HUES6 (cell line): ENCODE measurements at regions not wholly inside any gene's neighbourhood (a gene's known extent, or its start where the extent isn't known, plus 50 kb on each side); places are given as distances from the start of the nearest gene placed in this dataset.
"Not testable (repeated sequence)": the region's sequence is repeated elsewhere in the genome, so short reads cannot be mapped to it uniquely, and the experiment has no call there.

ENCODE experiments used
- H3K27ac ChIP-seq: 2 replicates; pipeline ENCODE4 v1.7.0; 2013; ENCODE audit warnings: low read depth, mild to moderate bottlenecking, low read length, inconsistent platforms
- H3K27me3 ChIP-seq: 2 replicates; pipeline ENCODE4 v1.6.1; 2013; ENCODE audit warnings: low read length; ENCODE audit not compliant: control insufficient read depth, insufficient read depth
- H3K36me3 ChIP-seq: 2 replicates; pipeline ENCODE4 v1.6.1; 2013; ENCODE audit warnings: low read length; ENCODE audit not compliant: control insufficient read depth, insufficient read depth
- H3K4me1 ChIP-seq: 2 replicates; pipeline ENCODE4 v1.6.1; 2013; ENCODE audit warnings: low read length; ENCODE audit not compliant: control insufficient read depth, insufficient read depth
- H3K4me3 ChIP-seq: 2 replicates; pipeline ENCODE4 v1.5.1; 2013; ENCODE audit warnings: low read depth, low read length
- H3K9ac ChIP-seq: one replicate; pipeline ENCODE4 v1.6.1; 2013; ENCODE audit warnings: mild to moderate bottlenecking, low read length
- H3K9me3 ChIP-seq: 2 replicates; pipeline ENCODE4 v1.6.1; 2013; ENCODE audit warnings: low read depth, low read length; ENCODE audit not compliant: control insufficient read depth, insufficient read depth

DNA sequence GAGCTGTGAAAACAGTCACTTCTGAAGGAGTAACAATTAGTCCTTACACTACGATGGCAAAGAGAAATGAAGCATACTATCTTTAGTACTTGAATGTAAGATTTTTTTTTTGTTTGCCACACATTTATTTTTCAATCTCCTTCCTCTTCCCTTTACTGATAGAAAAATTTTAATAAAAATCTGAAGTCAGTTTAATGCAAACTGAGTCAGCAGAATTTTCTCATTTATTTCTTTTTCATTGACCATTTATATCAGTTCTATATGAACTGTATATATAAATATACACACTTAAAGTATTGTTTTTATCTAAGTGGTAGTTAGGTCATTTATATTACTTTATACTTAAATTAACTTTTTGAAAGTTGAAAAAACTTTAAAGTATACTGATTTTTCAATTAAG lies 1009.1 kb upstream of the SPRY2 start:
- H3K9me3 ChIP-seq, result no peaks in the 10 kb centered on the region
- H3K9ac ChIP-seq, result no peak overlapping the region
- H3K27ac ChIP-seq, result no peak overlapping the region
- H3K4me1 ChIP-seq, result no peaks in the 10 kb centered on the region
- H3K4me3 ChIP-seq, result no peak overlapping the region
- no peaks in the 10 kb centered on the region for H3K36me3 ChIP-seq
- H3K27me3 ChIP-seq, result no peaks in the 10 kb centered on the region

DNA sequence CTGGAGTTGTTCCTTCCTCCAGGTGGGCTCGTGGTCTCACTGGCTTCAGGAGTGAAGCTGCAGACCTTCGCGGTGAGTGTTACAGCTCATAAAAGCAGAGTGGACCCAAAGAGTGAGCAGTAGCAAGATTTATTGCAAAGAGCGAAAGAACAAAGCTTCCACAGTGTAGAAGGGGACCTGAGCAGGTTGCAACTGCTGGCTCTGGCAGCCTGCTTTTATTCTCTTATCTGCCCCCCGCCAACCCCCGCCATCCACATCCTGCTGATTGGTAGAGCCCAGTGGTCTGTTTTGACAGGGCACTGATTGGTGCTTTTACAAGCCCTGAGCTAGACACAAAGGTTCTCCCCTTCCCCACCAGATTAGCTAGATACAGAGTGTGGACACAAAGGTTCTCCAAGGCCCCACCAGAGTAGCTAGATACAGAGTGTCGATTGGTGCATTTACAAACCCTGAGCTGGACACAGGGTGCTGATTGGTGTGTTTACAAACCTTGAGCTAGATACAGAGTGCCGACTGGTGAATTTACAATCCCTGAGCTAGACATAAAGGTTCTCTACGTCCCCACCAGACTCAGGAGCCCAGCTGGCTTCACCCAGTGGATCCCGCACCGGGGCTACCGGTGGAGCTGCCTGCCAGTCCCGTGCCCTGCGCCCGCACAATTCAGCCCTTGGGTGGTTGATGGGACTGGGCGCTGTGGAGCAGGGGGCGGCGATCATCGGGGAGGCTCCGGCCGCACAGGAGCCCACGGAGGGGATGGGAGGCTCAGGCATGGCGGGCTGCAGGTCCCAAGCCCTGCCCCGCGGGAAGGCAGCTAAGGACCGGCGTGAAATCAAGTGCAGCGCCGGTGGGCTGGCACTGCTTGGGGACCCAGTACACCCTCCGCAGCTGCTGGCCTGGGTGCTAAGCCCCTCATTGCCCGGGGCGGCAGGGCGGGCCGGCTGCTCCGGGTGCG lies 999.5 kb upstream of the SPRY2 start:
- not testable (repeated sequence) for H3K36me3 ChIP-seq, H3K4me1 ChIP-seq, H3K4me3 ChIP-seq, H3K27me3 ChIP-seq, H3K27ac ChIP-seq, H3K9ac ChIP-seq, H3K9me3 ChIP-seq

GRCh38 chr13:81339666-81340065 lies 998.7 kb upstream of the SPRY2 start:
- not testable (repeated sequence) for H3K27me3 ChIP-seq, H3K4me3 ChIP-seq, H3K4me1 ChIP-seq, H3K9me3 ChIP-seq, H3K36me3 ChIP-seq, H3K27ac ChIP-seq, H3K9ac ChIP-seq

DNA sequence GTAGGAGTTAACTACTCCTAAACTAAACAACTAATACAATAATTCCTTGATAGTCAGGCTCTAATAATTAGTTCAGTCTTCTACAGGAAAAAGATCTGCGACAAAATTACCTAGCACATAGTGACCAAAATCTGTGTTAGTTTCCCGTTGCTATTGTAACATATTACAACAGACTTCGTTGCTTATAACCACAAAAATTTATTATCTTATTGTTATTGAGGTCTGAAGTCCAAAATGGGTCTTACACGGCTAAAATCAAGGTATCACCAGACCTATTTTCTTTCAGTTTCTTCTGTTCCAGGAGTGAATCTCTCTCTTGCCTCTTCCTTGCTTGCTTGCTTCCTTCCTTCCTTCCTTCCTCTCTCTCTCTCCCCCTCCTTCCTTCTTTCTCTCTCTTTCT lies 993.6 kb upstream of the SPRY2 start:
- no peak overlapping the region for H3K27ac ChIP-seq
- no peaks in the 10 kb centered on the region for H3K27me3 ChIP-seq
- no peak overlapping the region for H3K4me3 ChIP-seq
- H3K9me3 ChIP-seq, result peaks cover 14% of the 10 kb centered on the region
- H3K4me1 ChIP-seq, result no peaks in the 10 kb centered on the region
- H3K9ac ChIP-seq, result no peak overlapping the region
- H3K36me3 ChIP-seq, result no peaks in the 10 kb centered on the region

DNA sequence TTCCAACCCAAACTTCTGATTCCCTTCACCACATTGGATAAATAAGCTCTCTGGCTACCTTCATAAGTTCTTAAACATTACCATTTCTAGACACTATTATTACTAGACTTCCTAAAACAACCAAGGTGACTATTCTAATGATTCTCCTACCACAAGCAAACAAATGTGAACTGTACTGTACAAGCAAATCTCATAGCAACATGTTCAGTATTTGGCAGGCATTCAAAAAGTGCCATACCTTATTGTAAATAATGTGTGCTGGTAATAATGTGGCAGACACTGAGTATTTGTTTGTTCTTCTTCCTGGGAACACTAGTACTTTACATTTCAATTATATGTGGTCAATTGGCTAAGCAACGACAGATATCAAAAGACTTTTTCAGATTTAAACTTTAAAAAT lies 986.0 kb upstream of the SPRY2 start:
- Histone ChIP-seq H3K36me3 (no peaks in the 10 kb centered on the region), H3K4me3 (no peak overlapping the region), H3K9ac (no peak overlapping the region), H3K9me3 (peaks cover 10% of the 10 kb centered on the region), H3K4me1 (no peaks in the 10 kb centered on the region), H3K27ac (no peak overlapping the region), H3K27me3 (no peaks in the 10 kb centered on the region)

GRCh38 chr13:81320516-81320915 lies 979.6 kb upstream of the SPRY2 start:
- Histone ChIP-seq H3K9ac (no peak overlapping the region), H3K36me3 (no peaks in the 10 kb centered on the region), H3K27me3 (no peaks in the 10 kb centered on the region), H3K9me3 (no peaks in the 10 kb centered on the region), H3K4me3 (no peak overlapping the region), H3K27ac (no peak overlapping the region), H3K4me1 (no peaks in the 10 kb centered on the region)

DNA sequence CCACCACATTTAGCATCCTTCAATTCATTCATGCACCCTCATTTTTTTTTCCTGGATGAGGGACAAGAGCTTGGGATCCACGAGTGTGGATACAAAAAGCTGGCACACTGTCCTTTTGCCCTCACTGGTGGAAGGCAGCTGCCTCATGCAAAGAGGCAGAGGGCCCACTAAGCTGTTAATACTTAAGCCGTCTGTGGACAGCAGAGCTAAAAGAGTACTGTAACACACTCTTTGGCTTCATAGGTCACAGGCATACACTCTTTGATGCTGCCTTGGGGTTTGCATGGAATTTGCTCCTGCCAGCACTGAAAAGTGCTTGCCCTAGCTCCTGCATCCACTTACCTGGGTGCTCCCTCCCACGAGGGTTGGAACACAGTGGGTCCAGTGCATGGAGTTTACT lies 978.4 kb upstream of the SPRY2 start:
- Histone ChIP-seq H3K27ac (no peak overlapping the region), H3K4me1 (no peaks in the 10 kb centered on the region), H3K27me3 (no peaks in the 10 kb centered on the region), H3K9me3 (no peaks in the 10 kb centered on the region), H3K4me3 (no peak overlapping the region), H3K9ac (no peak overlapping the region), H3K36me3 (no peaks in the 10 kb centered on the region)

- H3K4me1 ChIP-seq, result no peaks in the 10 kb centered on the region
- H3K4me3 ChIP-seq, result no peak overlapping the region
- H3K9me3 ChIP-seq, result no peaks in the 10 kb centered on the region
- H3K9ac ChIP-seq, result no peak overlapping the region
- no peaks in the 10 kb centered on the region for H3K27me3 ChIP-seq
- H3K27ac ChIP-seq, result no peak overlapping the region
- no peaks in the 10 kb centered on the region for H3K36me3 ChIP-seq
Observed at GRCh38 chr13:81318231-81319019, 977.5 kb upstream of the SPRY2 start.

GRCh38 chr13:81314461-81314860 lies 973.5 kb upstream of the SPRY2 start:
- Histone ChIP-seq H3K36me3 (no peaks in the 10 kb centered on the region), H3K27me3 (no peaks in the 10 kb centered on the region), H3K27ac (no peak overlapping the region), H3K4me1 (no peaks in the 10 kb centered on the region), H3K4me3 (no peak overlapping the region), H3K9me3 (peaks cover 3% of the 10 kb centered on the region; the same call in 1 of the 2 replicates), H3K9ac (no peak overlapping the region)

DNA sequence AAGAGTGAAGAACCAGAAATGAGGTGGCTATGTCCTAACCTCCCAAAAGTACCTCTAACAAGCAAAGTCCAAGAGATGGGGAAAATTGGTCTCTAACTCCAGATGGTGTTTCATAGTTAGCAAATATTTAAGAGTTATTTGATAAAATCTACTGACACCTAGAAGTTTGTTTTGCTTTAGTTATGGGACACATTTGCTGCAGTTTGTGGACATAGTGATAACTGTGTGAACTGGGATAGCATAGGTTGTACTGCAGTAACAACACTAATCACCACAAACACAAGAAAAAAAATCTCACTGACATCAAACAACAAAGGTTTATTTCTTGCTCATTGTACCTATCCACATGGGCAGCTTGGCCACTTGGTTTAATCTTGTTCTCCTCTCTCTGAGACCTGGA lies 965.0 kb upstream of the SPRY2 start:
- Histone ChIP-seq H3K9me3 (no peaks in the 10 kb centered on the region), H3K4me1 (no peaks in the 10 kb centered on the region), H3K4me3 (no peak overlapping the region), H3K27ac (no peak overlapping the region), H3K27me3 (no peaks in the 10 kb centered on the region), H3K36me3 (no peaks in the 10 kb centered on the region), H3K9ac (no peak overlapping the region)

GRCh38 chr13:81304121-81304659 lies 963.3 kb upstream of the SPRY2 start:
- no peak overlapping the region for H3K4me3 ChIP-seq
- H3K9me3 ChIP-seq, result no peaks in the 10 kb centered on the region
- H3K9ac ChIP-seq, result no peak overlapping the region
- no peaks in the 10 kb centered on the region for H3K27me3 ChIP-seq
- H3K4me1 ChIP-seq, result no peaks in the 10 kb centered on the region
- H3K36me3 ChIP-seq, result no peaks in the 10 kb centered on the region
- no peak overlapping the region for H3K27ac ChIP-seq
